NCI-H345 (cell line): ENCODE measurements at regions not wholly inside any gene's neighbourhood (a gene's known extent, or its start where the extent isn't known, plus 50 kb on each side); places are given as distances from the start of the nearest gene placed in this dataset.

Experiments
- DNase-seq: peaks from one replicate; lab custom pipeline; 2025; lab: John Stamatoyannopoulos, UW

GRCh38 chr10:15462253-15462897 lies 91.3 kb upstream of the FAM171A1 start:
- DNase-seq, result no peak

- no peak for DNase-seq
Measured at GRCh38 chr10:15461353-15462108, 90.4 kb upstream of the FAM171A1 start.

GRCh38 chr10:15460661-15461060 lies 89.6 kb upstream of the FAM171A1 start:
- no peak for DNase-seq

- no peak for DNase-seq
Measured at GRCh38 chr10:15459218-15459617, 88.1 kb upstream of the FAM171A1 start.

- DNase-seq, result no peak
Measured at GRCh38 chr10:15457382-15457781, 86.3 kb upstream of the FAM171A1 start.

- no peak for DNase-seq
Measured at GRCh38 chr10:15455456-15455855, 84.4 kb upstream of the FAM171A1 start.

- DNase-seq, result no peak
Measured at GRCh38 chr10:15453926-15454325, 82.8 kb upstream of the FAM171A1 start.

GRCh38 chr10:15453457-15453856 lies 82.4 kb upstream of the FAM171A1 start:
- DNase-seq, result no peak

GRCh38 chr10:15452545-15452944 lies 81.5 kb upstream of the FAM171A1 start:
- DNase-seq, result no peak

- no peak for DNase-seq
Measured at GRCh38 chr10:15451137-15452094, 80.3 kb upstream of the FAM171A1 start.

GRCh38 chr10:15448598-15448997 lies 77.5 kb upstream of the FAM171A1 start:
- DNase-seq, result no peak

- DNase-seq, result no peak
Measured at GRCh38 chr10:15445006-15445390, 73.9 kb upstream of the FAM171A1 start.

GRCh38 chr10:15444105-15445005 lies 73.3 kb upstream of the FAM171A1 start:
- no peak for DNase-seq

- DNase-seq, result no peak
Measured at GRCh38 chr10:15442056-15442455, 71.0 kb upstream of the FAM171A1 start.

GRCh38 chr10:15440204-15440711 lies 69.2 kb upstream of the FAM171A1 start:
- DNase-seq, result no peak

GRCh38 chr10:15439341-15439842 lies 68.3 kb upstream of the FAM171A1 start:
- no peak for DNase-seq

- DNase-seq, result no peak
Measured at GRCh38 chr10:15436696-15437095, 65.6 kb upstream of the FAM171A1 start.

GRCh38 chr10:15433850-15434537 lies 62.9 kb upstream of the FAM171A1 start:
- DNase-seq, result peak; percentile 48

- DNase-seq, result no peak
Measured at GRCh38 chr10:15432266-15432665, 61.2 kb upstream of the FAM171A1 start.

- DNase-seq, result no peak
Measured at GRCh38 chr10:15430969-15431771, 60.1 kb upstream of the FAM171A1 start.
